DMS 273 (cell line): ENCODE measurements at regions not wholly inside any gene's neighbourhood (a gene's known extent, or its start where the extent isn't known, plus 50 kb on each side); places are given as distances from the start of the nearest gene placed in this dataset.
A peak's percentile ranks its signal among the peaks of the same experiment; 100 is the strongest.

Experiments used
- DNase-seq: peaks from one replicate; lab custom pipeline; 2025; ENCODE audit not compliant: unreplicated experiment; lab: John Stamatoyannopoulos, UW

GRCh38 chr1:181142096-181142958 lies 53.8 kb downstream of the IER5 start:
- peak; percentile 96 for DNase-seq

- DNase-seq: no peak
Observed at GRCh38 chr1:181143102-181143859, 54.8 kb downstream of the IER5 start.

- no peak for DNase-seq
Observed at GRCh38 chr1:181144238-181144637, 55.7 kb downstream of the IER5 start.

GRCh38 chr1:181148636-181149035 lies 60.1 kb downstream of the IER5 start:
- no peak for DNase-seq

- peak; percentile 27 for DNase-seq
Observed at GRCh38 chr1:181149326-181150125, 61.0 kb downstream of the IER5 start.

GRCh38 chr1:181150273-181150672 lies 61.8 kb downstream of the IER5 start:
- DNase-seq: no peak

GRCh38 chr1:181150842-181151241 lies 62.3 kb downstream of the IER5 start:
- DNase-seq: no peak

GRCh38 chr1:181151378-181152326 lies 63.2 kb downstream of the IER5 start:
- peak; percentile 18 for DNase-seq

GRCh38 chr1:181152892-181153633 lies 64.6 kb downstream of the IER5 start:
- DNase-seq: peak; percentile 94

- DNase-seq: no peak
Observed at GRCh38 chr1:181153634-181153961, 65.1 kb downstream of the IER5 start.

GRCh38 chr1:181155339-181155738 lies 66.8 kb downstream of the IER5 start:
- DNase-seq: no peak

GRCh38 chr1:181159451-181160140 lies 71.1 kb downstream of the IER5 start:
- peak; percentile 50 for DNase-seq

GRCh38 chr1:181160322-181160721 lies 71.8 kb downstream of the IER5 start:
- DNase-seq: no peak

- no peak for DNase-seq
Observed at GRCh38 chr1:181160998-181161870, 72.7 kb downstream of the IER5 start.

GRCh38 chr1:181163662-181164061 lies 75.2 kb downstream of the IER5 start:
- DNase-seq: no peak

GRCh38 chr1:181166377-181167196 lies 78.1 kb downstream of the IER5 start:
- DNase-seq: peak; percentile 94

- DNase-seq: no peak
Observed at GRCh38 chr1:181169281-181169865, 80.9 kb downstream of the IER5 start.
